ENCODE measurements at regions not wholly inside any gene's neighbourhood (a gene's known extent, or its start where the extent isn't known, plus 50 kb on each side); places are given as distances from the start of the nearest gene placed in this dataset.
"Not testable (repeated sequence)": the region's sequence is repeated elsewhere in the genome, so short reads cannot be mapped to it uniquely, and the experiment has no call there.

DNA sequence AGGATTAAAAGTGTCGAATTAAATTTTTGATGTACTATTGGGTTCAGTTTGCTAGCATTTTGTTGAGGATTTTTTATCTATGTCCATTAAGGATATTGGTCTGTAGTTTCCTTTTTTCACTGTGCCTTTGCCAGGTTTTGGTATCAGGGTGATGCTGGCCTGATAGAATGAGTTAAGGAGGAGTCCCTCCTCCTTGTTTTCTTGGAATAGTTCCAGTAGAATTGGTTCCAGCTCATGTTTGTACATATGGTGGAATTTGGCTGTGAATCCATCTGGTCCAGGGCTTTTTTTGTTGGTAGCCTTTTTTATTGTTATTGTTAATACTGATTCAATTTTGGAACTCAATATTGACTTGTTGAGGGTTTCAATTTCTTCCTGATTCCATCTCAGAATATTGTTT lies 141.8 kb downstream of the SIM1 start:
- no peak for DNase-seq (ENCODE audit: low read depth in 2 of 3, low spot score in 2 of 3)

DNA sequence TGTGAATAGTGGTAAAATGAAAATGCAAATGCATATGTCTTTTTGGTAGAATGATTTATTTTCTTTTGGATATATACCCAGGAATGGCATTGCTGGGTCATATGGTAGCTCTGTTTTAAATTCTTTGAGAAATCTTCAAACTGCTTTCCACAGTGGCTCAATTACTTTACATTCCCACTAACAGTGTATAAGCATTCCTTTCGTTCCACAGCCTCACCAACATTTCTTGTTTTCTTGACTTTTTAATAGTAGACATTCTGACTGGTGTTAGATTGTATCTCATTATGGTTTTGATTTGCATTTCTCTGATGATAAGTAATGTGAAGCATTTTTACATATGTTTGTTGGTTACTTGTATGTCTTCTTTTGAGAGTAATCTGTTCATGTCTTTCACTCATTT lies 144.0 kb downstream of the SIM1 start:
- DNase-seq (ENCODE audit: low read depth in 2 of 3, low spot score in 2 of 3): no peak

- no peak for DNase-seq (ENCODE audit: low read depth in 2 of 3, low spot score in 2 of 3)
Observed at GRCh38 chr6:100317031-100317430, 147.7 kb downstream of the SIM1 start.

- DNase-seq (ENCODE audit: low read depth in 2 of 3, low spot score in 2 of 3): no peak
Observed at GRCh38 chr6:100314186-100314585, 150.5 kb downstream of the SIM1 start.

DNA sequence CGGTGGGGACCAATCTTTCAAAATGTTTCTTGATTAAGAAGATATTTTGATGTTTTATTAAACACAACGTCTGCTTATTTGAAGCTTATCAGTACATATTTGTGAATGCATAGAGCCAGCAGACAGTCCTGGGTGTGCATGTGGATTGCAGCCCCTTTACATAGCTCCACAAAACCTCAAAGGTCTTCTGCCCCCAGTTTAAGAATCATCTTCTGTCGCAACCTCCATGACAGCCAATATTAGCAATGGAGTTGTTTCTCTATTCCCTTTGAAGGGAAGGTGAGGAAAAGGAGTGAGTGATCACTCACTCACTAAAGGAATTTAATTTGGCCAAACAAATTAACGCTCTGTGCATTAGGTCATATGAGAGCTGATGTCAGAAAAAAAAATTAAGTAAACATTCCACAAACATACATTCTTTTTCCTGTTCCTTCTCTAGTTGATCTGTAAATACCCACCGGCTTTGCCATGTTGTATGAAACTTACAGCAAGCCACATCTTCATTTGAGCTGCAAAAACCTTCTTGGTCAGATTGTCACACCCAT lies 152.9 kb downstream of the SIM1 start:
- no peak for DNase-seq (ENCODE audit: low read depth in 2 of 3, low spot score in 2 of 3)

DNA sequence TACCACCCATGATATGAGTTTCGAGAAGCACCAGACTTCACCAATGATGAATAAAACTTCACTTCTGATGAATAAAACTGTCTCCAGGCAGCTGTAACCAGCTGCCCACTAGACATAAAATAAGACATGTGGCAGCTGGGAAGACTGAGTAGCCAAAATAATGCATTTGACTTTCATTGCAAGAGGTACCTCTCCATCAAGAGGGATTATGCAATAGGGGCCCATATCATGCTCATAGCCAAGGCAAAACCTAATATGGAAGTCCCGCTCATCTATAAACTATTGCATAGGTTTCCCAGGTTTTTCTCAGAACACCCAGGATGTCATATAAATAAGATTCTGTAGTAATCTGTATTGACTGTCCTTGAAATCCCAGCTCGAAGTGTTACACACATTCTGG lies 155.5 kb downstream of the SIM1 start:
- DNase-seq (ENCODE audit: low read depth in 2 of 3, low spot score in 2 of 3): no peak

DNA sequence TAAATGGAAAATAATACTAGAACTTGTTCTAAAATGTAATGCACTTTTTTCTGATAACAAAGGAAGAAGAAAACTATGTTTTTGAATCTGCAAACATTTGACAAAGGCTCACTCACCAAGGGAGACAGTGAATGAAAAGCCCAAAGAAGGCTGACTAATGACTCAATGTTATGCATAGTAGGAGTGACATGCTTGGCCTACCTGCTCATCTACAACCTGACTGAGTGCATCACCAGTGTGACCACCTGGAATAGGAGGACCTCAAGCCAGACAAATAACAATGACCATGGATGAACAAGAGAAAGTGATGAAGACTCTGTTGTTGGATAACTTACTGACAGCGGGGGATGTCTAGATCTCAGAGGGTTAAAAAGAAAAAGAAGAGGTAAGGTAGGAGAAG lies 157.2 kb downstream of the SIM1 start:
- DNase-seq (ENCODE audit: low read depth in 2 of 3, low spot score in 2 of 3): no peak

GRCh38 chr6:100305209-100305869 lies 159.4 kb downstream of the SIM1 start:
- DNase-seq (ENCODE audit: low read depth in 2 of 3, low spot score in 2 of 3): no peak

- DNase-seq (ENCODE audit: low read depth in 2 of 3, low spot score in 2 of 3): no peak
Observed at GRCh38 chr6:100304575-100304974, 160.1 kb downstream of the SIM1 start.

DNA sequence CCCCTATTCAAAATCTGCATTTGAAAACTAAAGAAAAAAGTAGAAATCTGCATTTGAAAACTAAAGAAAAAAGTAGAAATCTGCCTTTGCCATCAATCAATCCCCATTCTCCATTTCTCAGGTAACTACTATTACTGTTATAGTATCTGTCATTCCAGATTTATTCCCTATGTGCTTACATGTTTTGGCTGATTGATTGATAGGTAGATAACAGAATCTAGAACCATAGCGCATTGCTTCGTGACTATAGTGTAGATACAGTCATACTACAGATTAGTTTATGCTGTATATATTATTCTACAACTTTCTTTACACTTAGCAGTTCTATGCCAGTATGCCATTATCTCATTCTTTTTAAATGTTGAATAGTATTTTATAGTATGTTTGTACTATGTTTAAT lies 163.0 kb downstream of the SIM1 start:
- DNase-seq (ENCODE audit: low read depth in 2 of 3, low spot score in 2 of 3): no peak

DNA sequence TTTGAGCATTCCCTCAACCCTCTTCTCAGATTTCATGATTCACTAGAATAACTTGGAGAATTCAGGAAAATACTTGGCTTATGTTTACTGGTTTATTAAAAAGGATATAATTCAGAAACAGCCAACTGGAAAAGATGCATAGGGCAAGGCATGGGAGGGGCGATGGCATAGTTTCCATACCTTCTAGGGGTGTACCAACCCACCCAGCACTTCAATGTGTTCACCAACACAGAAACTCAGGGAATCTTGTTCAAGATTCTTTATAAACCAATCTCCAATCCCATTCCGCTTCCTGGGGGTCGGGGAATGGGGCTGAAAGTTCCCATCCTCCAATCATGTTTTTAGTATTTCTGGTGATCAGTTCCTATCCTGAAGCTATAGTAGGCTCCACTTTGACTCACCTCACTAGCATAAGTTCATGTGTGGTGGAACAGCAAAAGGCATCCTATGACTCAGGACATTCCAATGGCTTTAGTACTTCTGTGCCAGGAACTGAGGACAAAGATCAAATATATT lies 164.4 kb downstream of the SIM1 start:
- no peak for DNase-seq (ENCODE audit: low read depth in 2 of 3, low spot score in 2 of 3)

- DNase-seq (ENCODE audit: low read depth in 2 of 3, low spot score in 2 of 3): no peak
Observed at GRCh38 chr6:100296810-100297544, 167.7 kb downstream of the SIM1 start.

DNA sequence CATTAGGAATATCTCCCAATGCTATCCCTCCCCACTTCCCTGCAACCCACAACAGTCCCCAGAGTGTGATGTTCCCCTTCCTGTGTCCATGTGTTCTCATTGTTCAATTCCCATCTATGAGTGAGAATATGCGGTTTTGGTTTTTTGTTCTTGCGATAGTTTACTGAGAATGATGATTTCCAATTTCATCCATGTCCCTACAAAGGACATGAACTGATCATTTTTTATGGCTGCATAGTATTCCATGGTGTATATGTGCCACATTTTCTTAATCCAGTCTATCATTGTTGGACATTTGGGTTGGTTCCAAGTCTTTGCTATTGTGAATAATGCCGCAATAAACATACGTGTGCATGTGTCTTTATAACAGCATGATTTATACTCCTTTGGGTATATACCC lies 169.5 kb downstream of the SIM1 start:
- DNase-seq (ENCODE audit: low read depth in 2 of 3, low spot score in 2 of 3): not testable (repeated sequence)

GRCh38 chr6:100289285-100289684 lies 175.4 kb downstream of the SIM1 start:
- no peak for DNase-seq (ENCODE audit: low read depth in 2 of 3, low spot score in 2 of 3)

- DNase-seq (ENCODE audit: low read depth in 2 of 3, low spot score in 2 of 3): no peak
Observed at GRCh38 chr6:100288311-100288710, 176.4 kb downstream of the SIM1 start.

DNA sequence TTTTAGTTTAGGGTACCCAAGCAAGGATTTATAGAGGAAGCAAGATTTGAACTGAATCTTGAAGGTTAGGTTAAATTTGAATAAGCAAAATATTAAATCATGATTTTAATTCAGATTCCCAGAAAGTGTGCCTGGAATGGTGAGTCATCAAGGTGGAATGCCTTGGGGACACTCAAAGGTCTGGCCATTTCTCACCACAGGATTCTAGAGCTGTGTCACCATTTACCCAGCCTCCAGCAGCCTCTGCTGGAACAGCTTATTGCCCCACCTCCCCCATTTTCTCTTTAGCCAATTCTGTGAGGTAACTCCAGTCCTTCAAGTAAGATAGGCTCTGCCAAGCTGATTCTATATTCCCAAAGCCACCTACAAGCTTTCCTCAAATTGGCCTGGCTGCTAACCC lies 181.4 kb downstream of the SIM1 start:
- DNase-seq (ENCODE audit: low read depth in 2 of 3, low spot score in 2 of 3): no peak

DNA sequence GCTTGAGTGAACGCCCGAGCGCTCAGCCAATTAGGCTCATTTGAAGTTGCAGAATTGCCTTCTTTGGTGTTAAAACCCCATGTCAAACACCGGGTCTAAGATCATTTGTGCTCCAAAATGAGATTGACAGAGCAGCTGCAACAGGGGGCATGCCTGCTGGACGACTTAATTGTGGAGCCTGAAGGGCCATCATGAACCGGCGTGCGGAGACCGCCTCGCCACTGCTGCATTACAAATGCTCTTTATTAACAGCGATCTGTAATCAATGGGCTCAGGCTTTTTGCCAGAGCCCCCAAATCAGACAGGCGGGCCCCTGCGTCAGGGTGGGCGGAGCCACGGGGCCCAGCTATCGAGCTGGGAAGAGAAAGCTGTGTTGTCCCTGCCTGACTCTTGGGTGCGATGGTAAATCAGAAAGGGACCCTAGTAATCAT lies 183.2 kb downstream of the SIM1 start:
- DNase-seq (ENCODE audit: low read depth in 2 of 3, low spot score in 2 of 3): no peak

DNA sequence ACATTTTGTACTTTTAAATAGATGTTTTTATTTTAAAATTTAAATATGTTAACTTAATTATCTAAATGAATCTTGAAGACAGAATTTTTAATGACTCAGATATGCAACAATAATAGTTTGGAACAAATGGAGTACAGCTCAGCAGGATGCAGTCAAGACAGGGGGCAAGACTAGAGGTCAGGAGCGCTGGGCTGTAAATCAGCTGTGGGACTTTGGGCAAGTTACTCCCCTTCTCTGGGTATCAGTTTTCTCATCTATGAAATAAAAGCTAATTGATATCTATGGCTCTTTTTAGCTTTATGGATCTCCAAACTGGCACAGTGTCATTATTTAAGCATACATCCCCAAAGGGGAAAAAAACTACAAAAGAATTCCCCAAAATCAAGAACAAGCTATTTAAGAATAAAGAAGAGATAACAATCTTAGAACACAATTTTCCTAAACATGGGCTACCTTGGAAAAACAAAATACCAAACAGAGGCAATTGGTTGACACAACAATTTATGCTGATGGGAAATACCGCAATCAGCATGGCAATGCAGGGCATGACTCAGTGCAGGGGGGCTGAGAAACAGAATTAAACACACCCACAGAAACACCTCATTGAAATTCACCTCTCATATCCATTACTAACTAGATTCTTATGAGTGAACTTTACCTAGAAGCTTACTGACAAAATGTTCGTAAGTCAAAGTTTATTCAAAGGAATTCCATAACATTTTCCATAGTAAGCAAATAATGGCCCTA lies 188.2 kb downstream of the SIM1 start:
- no peak for DNase-seq (ENCODE audit: low read depth in 2 of 3, low spot score in 2 of 3)

DNA sequence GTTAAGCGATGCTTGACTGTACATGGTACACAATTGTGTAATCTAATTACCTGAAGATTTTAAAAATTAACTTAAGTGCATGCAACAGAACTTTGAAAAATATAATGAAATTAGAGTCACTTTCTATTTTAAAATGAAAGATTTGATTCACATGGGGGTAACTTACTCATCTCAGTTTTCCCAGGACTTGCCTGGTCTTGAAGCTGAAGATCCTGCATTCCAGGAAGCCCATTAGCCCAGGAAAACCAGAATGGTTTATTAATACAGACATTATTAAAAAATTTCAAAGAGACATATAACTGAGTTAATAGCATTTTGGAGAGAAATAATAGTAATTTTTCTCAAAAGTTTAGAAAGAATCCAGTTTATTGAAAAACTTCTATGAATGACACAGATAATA lies 190.6 kb downstream of the SIM1 start:
- DNase-seq (ENCODE audit: low read depth in 2 of 3, low spot score in 2 of 3): no peak

- DNase-seq (ENCODE audit: low read depth in 2 of 3, low spot score in 2 of 3): no peak
Observed at GRCh38 chr6:100271625-100272024, 193.1 kb downstream of the SIM1 start.

GRCh38 chr6:100271202-100271601 lies 193.5 kb downstream of the SIM1 start:
- no peak for DNase-seq (ENCODE audit: low read depth in 2 of 3, low spot score in 2 of 3)

DNA sequence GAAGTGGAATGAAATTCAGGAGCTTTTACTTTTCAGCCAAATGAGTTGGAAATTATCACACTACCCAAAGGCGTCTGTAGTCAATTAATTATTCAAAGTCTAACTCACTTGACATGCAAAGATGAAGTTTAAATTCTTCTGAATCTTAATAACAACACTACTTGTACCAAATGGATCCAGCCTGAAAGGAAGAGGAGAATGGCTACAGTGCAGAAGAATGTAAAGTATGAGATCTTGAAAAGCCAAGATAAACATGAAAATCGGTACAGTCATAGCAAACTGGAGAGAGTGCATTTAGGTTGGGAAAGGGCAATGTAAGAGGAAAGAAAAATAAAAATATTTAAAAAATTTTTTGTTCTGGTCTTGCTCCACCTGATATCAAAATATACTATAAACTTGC lies 195.5 kb downstream of the SIM1 start:
- no peak for DNase-seq (ENCODE audit: low read depth in 2 of 3, low spot score in 2 of 3)
